ENCODE measurements at regions not wholly inside any gene's neighbourhood (a gene's known extent, or its start where the extent isn't known, plus 50 kb on each side); places are given as distances from the start of the nearest gene placed in this dataset.

- TF ChIP-seq POLR2A (IDR thresholded peaks at IDR 0.05; ENCODE audit: low read depth) (no peak), CTCF (IDR thresholded peaks at IDR 0.05) (no peak), EP300 (IDR thresholded peaks at IDR 0.05) (no peak), POLR2AphosphoS5 (IDR thresholded peaks at IDR 0.05) (no peak)
Observed at GRCh38 chr10:124164264-124164663, 70.9 kb upstream of the CHST15 start.

All from esophagus muscularis mucosa (tissue), 4 donors.